ENCODE measurements at regions not wholly inside any gene's neighbourhood (a gene's known extent, or its start where the extent isn't known, plus 50 kb on each side); places are given as distances from the start of the nearest gene placed in this dataset.
"Not testable (repeated sequence)": the region's sequence is repeated elsewhere in the genome, so short reads cannot be mapped to it uniquely, and the experiment has no call there.

DNA sequence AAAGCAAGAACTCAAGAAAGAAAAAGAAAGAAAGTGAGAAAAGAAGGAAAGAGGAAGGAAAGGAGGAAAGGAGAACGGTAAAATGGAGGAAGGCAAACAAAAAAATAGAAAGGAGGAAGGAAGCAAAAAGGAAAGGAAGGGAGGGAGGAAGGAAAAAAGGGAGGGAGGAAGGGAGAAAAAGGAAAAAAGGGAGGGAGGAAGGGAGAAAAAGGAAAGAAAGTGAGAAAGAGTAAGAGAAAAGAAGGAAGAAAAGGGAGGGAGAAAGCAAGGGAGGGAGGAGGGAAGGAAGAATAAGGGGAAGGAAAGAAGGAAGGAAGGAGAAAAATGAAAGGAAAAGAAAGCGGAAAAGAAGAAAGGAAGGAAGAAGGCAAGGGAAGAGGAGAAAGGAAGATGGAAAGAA, 2795.9 kb upstream of the TEKT4 start:
- H3K79me1 ChIP-seq (replicated peaks; ENCODE audit: low read length, poor library complexity, severe bottlenecking); H3K14ac ChIP-seq (ENCODE audit: low read length in 2 of 2); H4K91ac ChIP-seq (ENCODE audit: low read length); H3K36me3 ChIP-seq (ENCODE audit: control insufficient read depth in 1 of 2, insufficient read depth in 2 of 2, low read depth in 1 of 2, low read length in 2 of 2); H3K27me3 ChIP-seq (ENCODE audit: control insufficient read depth in 1 of 2, insufficient read depth in 1 of 2, low read length in 2 of 2); H3K4me1 ChIP-seq (ENCODE audit: control insufficient read depth, insufficient read depth, low read depth, low read length); H3K23ac ChIP-seq (ENCODE audit: low read length in 2 of 2); H3K4me2 ChIP-seq (ENCODE audit: low read length, poor library complexity, severe bottlenecking); H4K8ac ChIP-seq (ENCODE audit: low read length); H3K4me3 ChIP-seq (ENCODE audit: insufficient read depth in 1 of 2, low read depth in 1 of 2, low read length in 2 of 2); H3K18ac ChIP-seq (ENCODE audit: low read depth in 1 of 2, low read length in 2 of 2); H2AFZ ChIP-seq (ENCODE audit: low read depth, low read length); H3K9ac ChIP-seq (ENCODE audit: low read length); H3K27ac ChIP-seq (ENCODE audit: low read length, poor library complexity, severe bottlenecking); DNase-seq; H2BK15ac ChIP-seq (ENCODE audit: low read depth, poor library complexity, severe bottlenecking); H2BK120ac ChIP-seq (ENCODE audit: low read depth, low read length); H3K4ac ChIP-seq (ENCODE audit: low read depth in 1 of 2, low read length in 2 of 2); H2BK12ac ChIP-seq (ENCODE audit: low read length in 2 of 2); H2AK5ac ChIP-seq (ENCODE audit: low read length, severe bottlenecking); H3K9me3 ChIP-seq (ENCODE audit: control insufficient read depth, low read length); H2BK5ac ChIP-seq (ENCODE audit: low read depth, low read length, poor library complexity, severe bottlenecking): not testable (repeated sequence)
- WGBS: 78% methylated on average over 2 of the region's 2 CpGs
